GM13977 (cell line): ENCODE measurements at regions not wholly inside any gene's neighbourhood (a gene's known extent, or its start where the extent isn't known, plus 50 kb on each side); places are given as distances from the start of the nearest gene placed in this dataset.
A peak's percentile ranks its signal among the peaks of the same experiment; 100 is the strongest.

Source experiments
- DNase-seq: peaks from one replicate; pipeline ENCODE4 v3.0.0; 2012; ENCODE audit warnings: low spot score
- in situ Hi-C: fragments of 300-500 bp; cut with MboI; formaldehyde crosslinking; loops from one replicate; pipeline ENCODE4 v1.12.0; 2022; ENCODE audit warnings: low sequenced_read_pairs, low pct_unique_long_range_greater_than_20kb, mixed read lengths, inconsistent platforms; ENCODE audit not compliant: unreplicated experiment
- TF ChIP-seq, protein P1 (sequence below): IDR thresholded peaks from 2 replicates; pipeline ENCODE4 v1.5.1; 2012; ENCODE audit warnings: mild to moderate bottlenecking, control low read depth; ENCODE audit not compliant: insufficient read depth; ENCODE audit errors: extremely low read depth, missing control alignments

DNA sequence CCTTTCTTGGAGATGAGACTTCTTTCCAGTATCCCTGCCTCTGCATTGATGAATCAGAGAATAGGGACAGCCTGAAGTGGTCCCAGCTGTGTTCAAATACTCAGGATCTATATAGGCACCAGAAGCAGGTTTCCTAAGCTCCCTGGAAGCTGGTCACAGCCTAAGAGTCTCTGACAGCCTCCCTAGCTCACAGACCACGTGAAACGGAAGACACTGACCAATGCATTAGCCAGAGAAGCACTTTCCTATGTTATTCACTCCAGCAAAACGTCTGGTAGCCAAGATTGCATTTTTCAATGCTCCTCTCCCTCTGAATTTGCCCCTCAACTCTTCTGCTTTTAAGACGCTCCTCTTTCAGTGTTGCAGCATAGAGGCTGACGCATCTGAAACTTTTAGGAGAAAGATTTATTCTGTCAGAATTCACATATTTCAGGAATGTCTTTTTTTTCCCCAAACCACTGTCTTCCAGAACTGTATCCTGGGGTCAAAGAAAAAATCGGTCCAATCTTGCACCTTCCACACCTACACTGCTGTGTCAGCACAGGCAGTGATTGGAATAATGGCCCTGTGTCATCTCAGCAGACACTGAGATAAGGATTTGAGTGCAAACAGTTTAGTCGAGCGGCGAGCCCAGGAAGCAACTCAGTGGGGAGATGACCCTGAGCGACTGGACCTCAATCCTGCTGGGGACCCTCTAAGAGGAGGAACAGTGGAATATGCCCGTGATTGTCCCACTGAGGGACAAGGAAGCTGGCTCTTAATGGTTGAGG lies 109.4 kb downstream of the SMIM20 start:
- in situ Hi-C loops, result loop anchor here (25.0 kb wide), 1 partner anchor 989 kb away; no protein-coding TSS in a partner anchor
- DNase-seq, result no peak
- TF ChIP-seq, protein P1, sequence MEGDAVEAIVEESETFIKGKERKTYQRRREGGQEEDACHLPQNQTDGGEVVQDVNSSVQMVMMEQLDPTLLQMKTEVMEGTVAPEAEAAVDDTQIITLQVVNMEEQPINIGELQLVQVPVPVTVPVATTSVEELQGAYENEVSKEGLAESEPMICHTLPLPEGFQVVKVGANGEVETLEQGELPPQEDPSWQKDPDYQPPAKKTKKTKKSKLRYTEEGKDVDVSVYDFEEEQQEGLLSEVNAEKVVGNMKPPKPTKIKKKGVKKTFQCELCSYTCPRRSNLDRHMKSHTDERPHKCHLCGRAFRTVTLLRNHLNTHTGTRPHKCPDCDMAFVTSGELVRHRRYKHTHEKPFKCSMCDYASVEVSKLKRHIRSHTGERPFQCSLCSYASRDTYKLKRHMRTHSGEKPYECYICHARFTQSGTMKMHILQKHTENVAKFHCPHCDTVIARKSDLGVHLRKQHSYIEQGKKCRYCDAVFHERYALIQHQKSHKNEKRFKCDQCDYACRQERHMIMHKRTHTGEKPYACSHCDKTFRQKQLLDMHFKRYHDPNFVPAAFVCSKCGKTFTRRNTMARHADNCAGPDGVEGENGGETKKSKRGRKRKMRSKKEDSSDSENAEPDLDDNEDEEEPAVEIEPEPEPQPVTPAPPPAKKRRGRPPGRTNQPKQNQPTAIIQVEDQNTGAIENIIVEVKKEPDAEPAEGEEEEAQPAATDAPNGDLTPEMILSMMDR, result no peak

DNA sequence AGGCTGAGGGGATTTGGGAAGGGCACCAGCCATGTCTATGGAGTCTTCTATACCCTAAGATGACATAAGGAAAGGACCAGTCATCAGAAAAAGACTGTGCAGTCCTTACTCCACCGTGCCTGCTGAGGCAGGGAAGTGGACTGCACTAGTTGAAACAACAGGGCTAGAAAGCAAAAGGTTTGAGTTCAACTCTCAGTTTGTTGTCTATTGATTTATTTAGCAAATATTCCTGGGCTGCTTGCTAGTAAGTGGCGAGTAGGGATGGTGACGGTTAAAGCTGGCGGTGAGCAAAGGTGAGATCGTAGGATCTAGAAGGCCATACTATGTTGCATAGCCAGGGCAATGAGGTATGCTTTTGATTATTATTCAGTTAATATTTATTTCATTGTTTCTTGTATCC lies 110.1 kb downstream of the SMIM20 start:
- no peak for DNase-seq
- in situ Hi-C loops, result loop anchor here (25.0 kb wide), 1 partner anchor 988 kb away; no protein-coding TSS in a partner anchor

DNA sequence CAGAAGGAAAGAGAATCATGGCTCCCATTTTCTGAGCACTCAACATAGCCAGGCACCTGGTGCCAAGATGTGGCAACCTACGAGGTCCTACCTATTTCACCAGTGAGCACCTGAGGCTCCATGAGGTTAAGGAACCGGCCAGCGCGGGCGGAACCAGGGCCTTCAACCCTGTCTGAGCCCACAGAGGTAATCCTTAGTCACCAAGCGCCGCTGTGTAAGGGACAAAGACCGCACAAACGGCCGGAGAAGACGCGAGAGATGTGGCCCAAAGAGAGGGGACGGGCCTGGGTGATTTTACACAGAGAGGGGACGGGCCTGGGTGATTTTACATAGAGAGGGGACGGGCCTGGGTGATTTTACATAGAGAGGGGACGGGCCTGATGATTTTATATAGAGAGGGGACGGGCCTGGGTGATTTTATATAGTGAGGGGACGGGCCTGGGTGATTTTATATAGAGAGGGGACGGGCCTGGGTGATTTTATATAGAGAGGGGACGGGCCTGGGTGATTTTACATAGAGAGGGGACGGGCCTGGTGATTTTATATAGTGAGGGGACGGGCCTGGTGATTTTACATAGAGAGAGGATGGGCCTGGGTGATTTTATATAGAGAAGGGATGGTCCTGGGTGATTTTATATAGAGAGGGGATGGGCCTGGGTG lies 114.2 kb downstream of the SMIM20 start:
- no peak for DNase-seq
- TF ChIP-seq, protein P1, result no peak
- in situ Hi-C loops, result no loop called here

More for the DNA sequence above, 110.1 kb downstream of the SMIM20 start:
- TF ChIP-seq, protein P1, result no peak

DNA sequence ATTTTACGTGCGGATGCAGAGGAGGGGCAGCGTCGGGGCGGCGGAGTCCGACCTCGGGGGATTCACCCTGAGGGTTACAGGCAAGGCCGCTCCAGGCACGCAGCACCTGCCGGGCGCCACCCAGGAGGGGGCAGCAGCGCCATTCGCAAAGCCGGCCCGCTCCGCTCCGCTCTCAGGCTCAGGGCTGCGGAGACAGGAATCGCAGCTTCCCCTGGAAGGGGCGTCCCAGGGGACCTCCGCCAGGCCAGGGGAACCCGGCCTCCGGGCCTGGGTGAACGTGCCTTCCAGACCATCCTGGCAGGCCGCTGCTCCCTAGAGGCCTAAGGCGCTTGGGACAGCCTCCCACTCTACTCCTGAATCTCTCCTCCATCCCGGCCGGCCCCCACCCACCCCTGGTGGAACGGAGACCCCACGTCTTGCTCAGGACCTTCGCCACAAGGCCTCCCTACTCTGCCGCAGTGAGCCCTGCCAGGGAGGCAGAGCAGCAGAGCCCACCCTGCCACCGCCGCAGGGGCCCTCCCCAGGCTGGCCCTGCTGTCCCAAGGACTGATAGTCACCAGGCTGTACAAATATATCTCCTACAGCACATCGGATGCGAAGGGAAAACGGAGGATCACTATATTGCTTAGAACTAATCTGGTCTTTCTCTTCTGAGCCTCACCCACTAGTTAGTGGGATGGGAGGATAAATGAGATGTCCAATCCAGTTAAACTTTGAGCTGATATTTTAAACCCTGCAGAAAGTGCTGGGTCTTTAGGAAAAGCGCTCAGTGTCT lies 115.0 kb downstream of the SMIM20 start:
- DNase-seq, result peak; percentile 79
- TF ChIP-seq, protein P1, result peak; percentile 85
- in situ Hi-C loops, result no loop called here

DNA sequence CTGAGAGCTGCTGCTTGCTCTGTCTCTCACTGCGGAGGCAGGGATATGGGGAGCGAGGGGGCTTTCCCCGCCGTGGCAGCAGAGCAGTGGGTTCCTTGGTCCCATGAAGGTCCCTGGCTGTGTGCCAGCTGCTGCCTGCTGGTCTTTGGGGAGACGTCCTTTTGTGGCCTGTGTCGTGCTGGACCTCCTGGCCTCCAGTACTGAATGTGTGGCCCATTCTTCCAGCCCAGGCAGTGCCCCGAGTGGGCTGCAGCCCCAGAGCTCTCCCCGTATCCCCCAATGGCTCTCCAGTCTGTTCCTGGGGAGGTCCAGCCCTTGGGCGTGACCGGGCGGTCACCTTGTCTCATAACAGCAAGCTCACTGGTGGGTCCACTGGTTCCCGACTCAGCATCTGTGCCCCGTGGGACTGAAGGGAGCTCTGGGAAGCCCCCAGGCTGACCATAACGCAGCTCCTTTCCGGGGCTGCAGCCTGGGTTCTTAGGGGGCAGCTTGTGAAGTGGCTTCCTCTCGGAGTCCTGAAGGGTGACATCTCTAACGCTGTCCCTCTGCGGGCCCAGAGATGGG lies 115.6 kb downstream of the SMIM20 start:
- in situ Hi-C loops, result no loop called here
- TF ChIP-seq, protein P1, result no peak
- DNase-seq, result no peak

DNA sequence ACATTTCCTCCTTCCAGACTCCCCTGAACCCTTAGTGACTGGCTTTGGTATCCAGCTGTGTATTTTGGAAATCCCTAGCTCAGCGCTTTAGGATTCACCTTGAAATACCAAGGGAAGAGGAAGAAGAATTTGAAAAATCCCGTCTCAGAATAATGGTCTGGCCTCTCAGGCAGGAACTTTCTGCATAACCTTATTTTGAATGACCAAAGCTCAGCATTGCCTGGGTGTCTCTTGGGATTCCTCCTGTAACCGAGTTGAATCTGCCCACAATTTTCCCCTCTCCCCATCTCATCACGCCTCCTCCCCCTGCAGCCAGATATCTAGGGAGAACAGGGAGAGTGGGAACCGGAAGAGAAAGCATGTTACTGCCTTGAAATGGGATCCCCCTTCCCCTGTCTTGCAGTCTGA lies 116.2 kb downstream of the SMIM20 start:
- TF ChIP-seq, protein P1, result no peak
- DNase-seq, result no peak
- in situ Hi-C loops, result no loop called here
